IMR-90 (cell line): ENCODE measurements at regions not wholly inside any gene's neighbourhood (a gene's known extent, or its start where the extent isn't known, plus 50 kb on each side); places are given as distances from the start of the nearest gene placed in this dataset.

ENCODE experiments used
- ATAC-seq: fragments of 200-7000 bp; cut with Tn5 transposase; 2 replicates; pipeline ENCODE4 v1.9.1; 2020; ENCODE audit warnings: low read depth, mild to moderate bottlenecking, moderate library complexity
- BruUV-seq: library from RNA; stranded (reverse); fragments of 400-500 nt; replicated peaks from 2 replicates; lab custom pipeline; 2021; lab: Mats Ljungman, UMichigan
- CTCF ChIA-PET: fragments of 300-600 bp; formaldehyde crosslinking; extraction: SDS; loops from one replicate; lab custom pipeline; 2021; ENCODE audit warnings: antibody characterized with exemption; lab: Yijun Ruan, JAX
- POLR2A ChIA-PET: fragments of 300-600 bp; sonication (Branson Sonifier 250); formaldehyde crosslinking; loops from one replicate; lab custom pipeline; 2022; ENCODE audit warnings: antibody characterized with exemption; ENCODE audit not compliant: unreplicated experiment; lab: Charles Lee
- DNase-seq: peaks from one replicate; pipeline ENCODE4 v3.0.0; 2013
- H2AFZ ChIP-seq: replicated peaks from 2 replicates; pipeline ENCODE3; 2013; ENCODE audit warnings: low read length, mild to moderate bottlenecking; ENCODE audit not compliant: poor library complexity
- H2AK5ac ChIP-seq: 2 replicates; pipeline ENCODE4 v1.6.1; 2013; ENCODE audit warnings: low read depth, low read length, inconsistent platforms
- H2AK9ac ChIP-seq: replicated peaks from 2 replicates; pipeline ENCODE3; 2013; ENCODE audit warnings: mild to moderate bottlenecking, low read depth, low read length, moderate library complexity; ENCODE audit not compliant: poor library complexity
- H2BK120ac ChIP-seq: 2 replicates; pipeline ENCODE4 v1.6.1; 2013; ENCODE audit warnings: low read depth, low read length, inconsistent platforms
- H2BK15ac ChIP-seq: 3 replicates; pipeline ENCODE4 v1.6.1; 2013; ENCODE audit warnings: low read depth, low read length, inconsistent platforms
- H2BK20ac ChIP-seq: 2 replicates; pipeline ENCODE4 v1.6.1; 2013; ENCODE audit warnings: low read depth, mild to moderate bottlenecking, inconsistent platforms, low read length, moderate library complexity
- H2BK5ac ChIP-seq: 2 replicates; pipeline ENCODE4 v1.6.1; 2013; ENCODE audit warnings: mild to moderate bottlenecking, low read depth, low read length, inconsistent platforms; ENCODE audit not compliant: poor library complexity, severe bottlenecking
- H3K14ac ChIP-seq: replicated peaks from 2 replicates; pipeline ENCODE4 v1.6.1; 2013; ENCODE audit warnings: low read depth, low read length, inconsistent platforms
- H3K18ac ChIP-seq: 2 replicates; pipeline ENCODE4 v1.6.1; 2013; ENCODE audit warnings: low read depth, low read length, control low read depth
- H3K23ac ChIP-seq: 2 replicates; pipeline ENCODE4 v1.6.1; 2013; ENCODE audit warnings: low read depth, low read length, inconsistent platforms
- H3K27ac ChIP-seq: 2 replicates; pipeline ENCODE4 v1.5.1; 2013; ENCODE audit warnings: mild to moderate bottlenecking, control low read depth, low read length; ENCODE audit not compliant: insufficient read depth
- H3K27me3 ChIP-seq: 2 replicates; pipeline ENCODE4 v1.6.1; 2013; ENCODE audit warnings: low read length; ENCODE audit not compliant: control insufficient read depth, insufficient read depth
- H3K36me3 ChIP-seq: 2 replicates; pipeline ENCODE4 v1.6.1; 2013; ENCODE audit warnings: low read length, mixed read lengths; ENCODE audit not compliant: control insufficient read depth, insufficient read depth
- H3K4ac ChIP-seq: 2 replicates; pipeline ENCODE4 v1.6.1; 2013; ENCODE audit warnings: low read depth, low read length, inconsistent platforms
- H3K4me1 ChIP-seq: 2 replicates; pipeline ENCODE4 v1.6.1; 2013; ENCODE audit warnings: low read length, mixed read lengths; ENCODE audit not compliant: control insufficient read depth, insufficient read depth
- H3K4me2 ChIP-seq: 2 replicates; pipeline ENCODE4 v1.6.1; 2013; ENCODE audit warnings: low read depth, mild to moderate bottlenecking, control low read depth, low read length, moderate library complexity
- H3K4me3 ChIP-seq: 2 replicates; pipeline ENCODE4 v1.5.1; 2013; ENCODE audit warnings: low read depth, mild to moderate bottlenecking, control low read depth, low read length, moderate library complexity; ENCODE audit not compliant: insufficient read depth
- H3K56ac ChIP-seq: 2 replicates; pipeline ENCODE4 v1.6.1; 2013; ENCODE audit warnings: low read length, inconsistent platforms; ENCODE audit not compliant: insufficient read depth; ENCODE audit errors: extremely low read depth
- H3K79me1 ChIP-seq, 2 experiments: 2 replicates each; pipeline ENCODE4 v1.6.1; 2013; ENCODE audit warnings: low read length in 2 of 2, inconsistent platforms in 1 of 2, low read depth in 1 of 2
- H3K9ac ChIP-seq: 2 replicates; pipeline ENCODE4 v1.6.1; 2013; ENCODE audit warnings: low read depth, low read length, control low read depth
- H3K9me1 ChIP-seq: 2 replicates; pipeline ENCODE4 v1.6.1; 2013; ENCODE audit warnings: low read length, inconsistent platforms; ENCODE audit not compliant: insufficient read depth
- H3K9me3 ChIP-seq: 2 replicates; pipeline ENCODE4 v1.6.1; 2013; ENCODE audit warnings: low read length; ENCODE audit not compliant: control insufficient read depth, insufficient read depth
- H4K20me1 ChIP-seq: 2 replicates; pipeline ENCODE4 v1.6.1; 2013; ENCODE audit warnings: low read length, inconsistent platforms; ENCODE audit not compliant: insufficient read depth
- H4K5ac ChIP-seq: 2 replicates; pipeline ENCODE4 v1.6.1; 2013; ENCODE audit warnings: mild to moderate bottlenecking, low read depth, low read length, control low read depth
- H4K8ac ChIP-seq, 2 experiments: 2 replicates each; pipeline ENCODE4 v1.6.1; 2013; ENCODE audit warnings: low read depth in 2 of 2, low read length in 2 of 2, control low read depth in 1 of 2, inconsistent platforms in 1 of 2
- H4K91ac ChIP-seq: 2 replicates; pipeline ENCODE4 v1.6.1; 2013; ENCODE audit warnings: low read depth, low read length, inconsistent platforms; ENCODE audit not compliant: insufficient read depth
- BHLHE40 ChIP-seq: fragments of 150-350 bp; IDR thresholded peaks from 2 replicates; pipeline ENCODE4 v1.6.1; 2016; ENCODE audit warnings: mild to moderate bottlenecking, low read depth, low read length
- CEBPB ChIP-seq: IDR thresholded peaks from 2 replicates; pipeline ENCODE4 v1.6.1; 2012; ENCODE audit warnings: low read depth, low read length, improper control_type of control experiment
- CTCF ChIP-seq: conservative IDR thresholded peaks from 2 replicates; pipeline ENCODE4 v1.5.1; 2012; ENCODE audit warnings: mild to moderate bottlenecking, low read depth, low read length, improper control_type of control experiment
- ELK1 ChIP-seq: fragments of 150-350 bp; IDR thresholded peaks from 2 replicates; pipeline ENCODE4 v1.6.1; 2016; ENCODE audit warnings: low read depth, mild to moderate bottlenecking, low read length, moderate library complexity, borderline replicate concordance
- MAFK ChIP-seq: IDR thresholded peaks from 2 replicates; pipeline ENCODE4 v1.6.1; 2012; ENCODE audit warnings: low read depth, low read length, improper control_type of control experiment
- NFE2L2 ChIP-seq: fragments of 150-350 bp; IDR thresholded peaks from 2 replicates; pipeline ENCODE4 v1.6.1; 2016; ENCODE audit warnings: low read depth, mild to moderate bottlenecking, low read length
- POLR2A ChIP-seq: IDR thresholded peaks from 2 replicates; pipeline ENCODE4 v1.6.1; 2012; ENCODE audit warnings: mild to moderate bottlenecking, low read depth, low read length
- RAD21 ChIP-seq: IDR thresholded peaks from 2 replicates; pipeline ENCODE4 v1.6.1; 2012; ENCODE audit warnings: low read length, improper control_type of control experiment
- RCOR1 ChIP-seq: IDR thresholded peaks from 2 replicates; pipeline ENCODE4 v1.6.1; 2012; ENCODE audit warnings: mild to moderate bottlenecking, low read length, improper control_type of control experiment; ENCODE audit not compliant: insufficient replicate concordance
- SMC3 ChIP-seq: fragments of 150-350 bp; IDR thresholded peaks from 2 replicates; pipeline ENCODE4 v1.6.1; 2016; ENCODE audit warnings: low read depth, mild to moderate bottlenecking, antibody characterized with exemption, low read length, moderate library complexity
- WGBS, 2 experiments: methylation state at CpG; one replicate each; pipeline versions ENCODE4 v1.1.5 to v1.1.7; 2013; ENCODE audit warnings: missing lambda C conversion rate in 2 of 2; ENCODE audit not compliant: insufficient read length in 1 of 2; ENCODE audit errors: extremely low coverage in 2 of 2; 5-methylcytosine and 5-hydroxymethylcytosine counted together
- dilution Hi-C: fragments of 300-500 bp; cut with HindIII; formaldehyde crosslinking; loops from one replicate; pipeline ENCODE4 v1.14.3; 2018; ENCODE audit warnings: low sequenced_read_pairs; ENCODE audit not compliant: unreplicated experiment
- in situ Hi-C: fragments of 300-500 bp; cut with MboI; formaldehyde crosslinking; loops from 3 replicates; pipeline ENCODE4 v1.14.3; 2019; ENCODE audit warnings: low sequenced_read_pairs, inconsistent platforms, mixed read lengths
- intact Hi-C: fragments of 100-400 bp; cut with micrococcal nuclease; formaldehyde crosslinking; loops from 2 replicates; pipeline ENCODE4 v1.10.0; 2022
- TF ChIP-seq, protein P1 (sequence below): fragments of 150-350 bp; IDR thresholded peaks from 2 replicates; pipeline ENCODE4 v1.6.1; 2017; ENCODE audit warnings: mild to moderate bottlenecking, antibody characterized with exemption, low read length, low read depth

GRCh38 chrX:67435536-67435935, 108.3 kb upstream of the AR start:
- Histone ChIP-seq H3K27ac (no peak overlapping the region), H3K4ac (no peak overlapping the region), H2AK9ac (no peak overlapping the region), H2BK20ac (no peak overlapping the region), H3K79me1 (no peaks in the 10 kb centered on the region), H3K9ac (no peak overlapping the region), H4K5ac (no peak overlapping the region), H3K9me1 (no peaks in the 10 kb centered on the region), H2AK5ac (no peak overlapping the region), H3K4me1 (no peaks in the 10 kb centered on the region), H2BK5ac (no peak overlapping the region), H3K36me3 (no peaks in the 10 kb centered on the region), H3K18ac (no peak overlapping the region), H3K23ac (no peak overlapping the region), H4K8ac (no peak overlapping the region), H2BK120ac (no peak overlapping the region), H2AFZ (no peak overlapping the region), H3K9me3 (no peaks in the 10 kb centered on the region), H3K14ac (no peak overlapping the region), H2BK15ac (no peak overlapping the region), H3K27me3 (no peaks in the 10 kb centered on the region), H4K91ac (no peak overlapping the region), H3K4me2 (no peak overlapping the region), H3K4me3 (no peak overlapping the region), H4K20me1 (no peaks in the 10 kb centered on the region), H3K56ac (no peak overlapping the region)
- ATAC-seq (no peak), DNase-seq (no peak)
- intact Hi-C loops (no loop called here), dilution Hi-C loops (no loop called here), in situ Hi-C loops (no loop called here)
- WGBS, 2 experiments: no CpG with 5 or more reads among the region's 1 CpG
- CTCF ChIA-PET: no interaction called here
- POLR2A ChIA-PET: no interaction called here
- TF ChIP-seq BHLHE40 (no peak), CEBPB (no peak), ELK1 (no peak), SMC3 (no peak), CTCF (no peak), RCOR1 (no peak), RAD21 (no peak), MAFK (no peak), NFE2L2 (no peak), POLR2A (no peak)
- TF ChIP-seq, protein P1, sequence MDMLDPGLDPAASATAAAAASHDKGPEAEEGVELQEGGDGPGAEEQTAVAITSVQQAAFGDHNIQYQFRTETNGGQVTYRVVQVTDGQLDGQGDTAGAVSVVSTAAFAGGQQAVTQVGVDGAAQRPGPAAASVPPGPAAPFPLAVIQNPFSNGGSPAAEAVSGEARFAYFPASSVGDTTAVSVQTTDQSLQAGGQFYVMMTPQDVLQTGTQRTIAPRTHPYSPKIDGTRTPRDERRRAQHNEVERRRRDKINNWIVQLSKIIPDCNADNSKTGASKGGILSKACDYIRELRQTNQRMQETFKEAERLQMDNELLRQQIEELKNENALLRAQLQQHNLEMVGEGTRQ: no peak
- no TSS peak for BruUV-seq
